ENCODE measurements at regions not wholly inside any gene's neighbourhood (a gene's known extent, or its start where the extent isn't known, plus 50 kb on each side); places are given as distances from the start of the nearest gene placed in this dataset.
"Not testable (repeated sequence)": the region's sequence is repeated elsewhere in the genome, so short reads cannot be mapped to it uniquely, and the experiment has no call there.

DNA sequence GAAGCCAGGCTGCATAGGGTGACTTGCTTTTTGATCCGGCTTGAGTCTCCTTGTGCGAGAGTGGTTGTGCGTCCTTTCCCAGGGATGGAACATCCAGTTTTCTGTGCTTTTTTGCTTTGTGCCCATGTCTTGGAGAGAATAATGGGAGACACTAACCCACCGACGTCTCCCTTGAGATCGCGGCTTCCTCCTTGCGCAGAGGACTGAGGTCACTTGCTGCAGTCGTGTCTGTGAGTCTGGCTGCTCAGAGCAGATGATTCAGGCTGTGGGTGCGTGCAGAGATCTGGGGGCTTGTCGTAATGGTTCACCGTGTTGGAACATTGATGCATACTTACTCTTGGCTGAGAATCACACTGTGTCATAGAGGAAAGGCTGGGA lies 164.5 kb upstream of the CACNA1E start:
- TF ChIP-seq, protein P1, sequence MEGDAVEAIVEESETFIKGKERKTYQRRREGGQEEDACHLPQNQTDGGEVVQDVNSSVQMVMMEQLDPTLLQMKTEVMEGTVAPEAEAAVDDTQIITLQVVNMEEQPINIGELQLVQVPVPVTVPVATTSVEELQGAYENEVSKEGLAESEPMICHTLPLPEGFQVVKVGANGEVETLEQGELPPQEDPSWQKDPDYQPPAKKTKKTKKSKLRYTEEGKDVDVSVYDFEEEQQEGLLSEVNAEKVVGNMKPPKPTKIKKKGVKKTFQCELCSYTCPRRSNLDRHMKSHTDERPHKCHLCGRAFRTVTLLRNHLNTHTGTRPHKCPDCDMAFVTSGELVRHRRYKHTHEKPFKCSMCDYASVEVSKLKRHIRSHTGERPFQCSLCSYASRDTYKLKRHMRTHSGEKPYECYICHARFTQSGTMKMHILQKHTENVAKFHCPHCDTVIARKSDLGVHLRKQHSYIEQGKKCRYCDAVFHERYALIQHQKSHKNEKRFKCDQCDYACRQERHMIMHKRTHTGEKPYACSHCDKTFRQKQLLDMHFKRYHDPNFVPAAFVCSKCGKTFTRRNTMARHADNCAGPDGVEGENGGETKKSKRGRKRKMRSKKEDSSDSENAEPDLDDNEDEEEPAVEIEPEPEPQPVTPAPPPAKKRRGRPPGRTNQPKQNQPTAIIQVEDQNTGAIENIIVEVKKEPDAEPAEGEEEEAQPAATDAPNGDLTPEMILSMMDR (IDR thresholded peaks at IDR 0.05; ENCODE audit: low read depth, low read length) = no peak
- no peak overlapping the region for H3K4me3 ChIP-seq (ENCODE audit: low read depth, low read length)
- in situ Hi-C loops (cut with HindIII; ENCODE audit: low sequenced_read_pairs) = no loop called here
- DNase-seq (ENCODE audit: low read depth, low spot score) = no peak

DNA sequence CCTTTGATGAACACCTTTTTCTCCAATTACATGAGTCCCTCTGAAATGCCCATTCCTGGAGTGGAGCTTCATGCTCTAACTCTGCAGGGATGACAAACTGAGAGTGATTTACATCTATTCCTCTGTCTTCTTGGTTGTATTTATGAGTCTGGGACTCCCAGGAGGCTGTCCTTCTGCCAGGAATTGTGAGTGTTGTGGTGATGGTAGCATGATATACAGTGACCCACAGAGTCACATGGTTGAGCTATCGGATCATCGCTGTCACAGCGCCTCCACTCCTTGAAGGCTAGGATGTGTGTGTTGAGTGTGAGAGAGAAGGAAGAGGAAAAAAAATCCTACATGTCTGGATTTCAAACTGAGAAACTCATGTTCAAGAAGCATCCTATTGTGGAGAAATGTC lies 163.4 kb upstream of the CACNA1E start:
- no peak for DNase-seq (ENCODE audit: low read depth, low spot score)
- H3K4me3 ChIP-seq (ENCODE audit: low read depth, low read length) = no peak overlapping the region
- TF ChIP-seq, protein P1 (IDR thresholded peaks at IDR 0.05; ENCODE audit: low read depth, low read length) = no peak
- in situ Hi-C loops (cut with HindIII; ENCODE audit: low sequenced_read_pairs) = no loop called here

GRCh38 chr1:181324797-181325616 lies 158.3 kb upstream of the CACNA1E start:
- TF ChIP-seq, protein P1 (IDR thresholded peaks at IDR 0.05; ENCODE audit: low read depth, low read length) = no peak
- no peak for DNase-seq (ENCODE audit: low read depth, low spot score)
- in situ Hi-C loops (cut with HindIII; ENCODE audit: low sequenced_read_pairs) = no loop called here
- H3K4me3 ChIP-seq (ENCODE audit: low read depth, low read length) = no peak overlapping the region

DNA sequence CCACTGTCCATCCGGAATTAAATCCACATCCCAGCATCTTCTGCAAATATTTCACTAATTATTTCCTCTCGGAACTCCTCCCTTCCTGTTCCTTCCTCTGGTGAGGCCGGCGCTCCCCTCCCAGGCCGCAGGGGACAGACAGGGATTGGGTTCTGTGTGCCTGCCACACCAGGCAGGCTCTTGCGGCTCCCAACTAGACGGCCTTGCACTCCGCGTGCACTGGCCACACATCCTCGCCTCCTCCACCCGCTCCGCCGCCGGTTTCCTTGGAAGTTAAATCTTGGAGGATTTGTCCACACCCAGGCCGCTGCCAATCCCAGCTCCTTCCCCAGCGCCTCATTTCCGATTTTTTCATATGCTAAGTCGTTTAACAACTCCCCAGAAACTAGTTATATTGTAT lies 157.6 kb upstream of the CACNA1E start:
- H3K4me3 ChIP-seq (ENCODE audit: low read depth, low read length); in situ Hi-C loops (cut with HindIII; ENCODE audit: low sequenced_read_pairs); DNase-seq (ENCODE audit: low read depth, low spot score): not testable (repeated sequence)

DNA sequence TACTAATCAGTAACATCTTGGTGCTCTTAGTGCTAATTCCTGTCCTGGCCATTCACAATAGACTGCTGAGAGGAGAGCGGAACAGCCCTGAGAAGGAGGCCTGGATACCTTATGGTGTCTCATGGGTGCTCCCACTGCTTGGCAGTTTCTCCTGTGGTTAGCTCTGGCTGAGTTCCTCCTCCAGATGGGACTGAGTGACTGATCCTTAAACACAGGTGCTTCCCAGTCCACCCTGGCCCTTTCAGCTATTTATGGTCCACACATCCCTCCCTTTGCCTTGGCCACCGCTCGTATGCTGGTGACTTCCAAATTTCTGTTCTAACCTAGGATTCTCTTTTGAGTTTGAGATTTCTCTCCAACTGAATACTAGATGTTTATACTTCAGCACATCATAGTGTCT lies 157.0 kb upstream of the CACNA1E start:
- in situ Hi-C loops (cut with HindIII; ENCODE audit: low sequenced_read_pairs) = no loop called here
- DNase-seq (ENCODE audit: low read depth, low spot score) = no peak
- H3K4me3 ChIP-seq (ENCODE audit: low read depth, low read length) = no peak overlapping the region
- TF ChIP-seq, protein P1 (IDR thresholded peaks at IDR 0.05; ENCODE audit: low read depth, low read length) = no peak

DNA sequence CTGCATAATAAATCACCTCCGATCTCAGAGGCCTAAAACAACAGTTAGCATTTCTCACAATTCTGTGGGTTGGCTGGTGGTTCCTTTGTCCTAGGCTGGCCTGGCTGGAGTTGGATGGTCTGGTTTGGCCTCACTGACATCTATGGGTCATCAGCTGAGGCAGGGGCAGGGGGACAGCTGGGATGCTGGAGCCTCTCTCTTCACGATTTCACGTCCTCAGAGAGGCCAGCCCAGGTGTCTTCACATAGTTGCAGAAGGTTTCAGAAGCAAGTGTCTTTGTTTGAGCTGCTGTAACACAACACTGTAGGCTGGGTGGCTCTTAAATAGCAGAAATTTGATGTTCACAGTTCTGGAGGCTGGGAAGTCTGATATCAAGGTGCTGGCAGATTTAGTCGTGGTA lies 155.5 kb upstream of the CACNA1E start:
- TF ChIP-seq, protein P1 (IDR thresholded peaks at IDR 0.05; ENCODE audit: low read depth, low read length) = no peak
- no peak overlapping the region for H3K4me3 ChIP-seq (ENCODE audit: low read depth, low read length)
- no peak for DNase-seq (ENCODE audit: low read depth, low spot score)
- in situ Hi-C loops (cut with HindIII; ENCODE audit: low sequenced_read_pairs) = no loop called here

DNA sequence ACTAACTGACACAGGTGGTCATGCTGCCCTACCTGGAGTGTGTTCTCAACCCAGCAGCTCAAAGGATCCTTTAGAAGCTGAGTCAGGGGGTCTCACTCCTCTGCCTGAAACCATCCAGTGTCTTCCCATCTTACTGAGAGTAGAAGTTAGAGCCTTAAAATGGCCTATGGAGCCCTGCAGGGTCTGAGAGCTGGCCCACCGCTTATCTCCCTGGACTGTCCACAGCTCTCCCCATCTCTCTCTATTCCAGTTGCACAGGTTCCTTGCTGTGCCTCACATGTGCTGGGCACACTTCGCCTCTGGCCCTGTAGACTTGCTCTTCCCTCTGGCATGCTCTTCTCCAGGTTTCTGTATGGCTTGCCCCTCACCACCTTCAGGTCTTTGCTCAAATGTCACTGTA lies 148.6 kb upstream of the CACNA1E start:
- DNase-seq (ENCODE audit: low read depth, low spot score) = no peak
- H3K4me3 ChIP-seq (ENCODE audit: low read depth, low read length) = no peak overlapping the region
- TF ChIP-seq, protein P1 (IDR thresholded peaks at IDR 0.05; ENCODE audit: low read depth, low read length) = no peak
- in situ Hi-C loops (cut with HindIII; ENCODE audit: low sequenced_read_pairs) = no loop called here
